ENCODE measurements at regions not wholly inside any gene's neighbourhood (a gene's known extent, or its start where the extent isn't known, plus 50 kb on each side); places are given as distances from the start of the nearest gene placed in this dataset.
"Not testable (repeated sequence)": the region's sequence is repeated elsewhere in the genome, so short reads cannot be mapped to it uniquely, and the experiment has no call there.

DNA sequence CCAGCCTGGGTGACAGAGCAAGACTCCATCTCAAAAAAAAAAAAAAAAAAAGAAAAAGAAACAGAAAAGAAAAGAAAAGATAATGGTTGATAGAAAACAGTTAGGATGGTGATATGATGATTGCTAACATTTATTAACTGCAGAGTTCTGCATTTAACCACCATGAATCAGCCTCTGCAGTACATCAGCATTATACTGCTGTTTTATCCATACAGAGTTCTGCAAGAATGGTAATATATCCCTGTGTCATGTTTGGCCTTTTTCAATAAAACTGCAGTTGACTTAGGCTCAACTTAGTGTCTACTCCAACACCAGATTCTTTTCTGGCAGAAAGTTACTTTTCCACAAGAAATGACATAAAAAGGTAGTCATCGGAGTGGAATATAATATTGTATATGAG lies 62.6 kb downstream of the DUSP6 start:
- no peak for DNase-seq

DNA sequence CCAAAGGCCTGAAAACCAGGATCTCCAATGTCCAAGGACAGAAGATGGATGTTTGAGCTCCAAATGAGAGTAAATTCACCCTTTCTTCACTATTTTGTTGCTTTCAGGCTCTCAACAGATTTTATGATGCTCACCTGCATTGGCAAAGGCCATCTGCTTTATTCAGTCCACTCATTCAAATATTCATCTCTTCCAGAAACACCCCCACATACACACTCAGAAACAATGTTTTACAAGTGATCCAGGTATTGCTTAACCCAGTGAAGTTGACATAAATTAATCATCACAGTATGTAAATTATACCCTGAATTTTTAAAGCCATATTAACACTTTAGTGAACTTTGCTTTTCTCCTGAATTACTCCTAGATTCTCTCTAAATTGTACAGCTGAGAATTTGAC lies 63.3 kb downstream of the DUSP6 start:
- DNase-seq = no peak

DNA sequence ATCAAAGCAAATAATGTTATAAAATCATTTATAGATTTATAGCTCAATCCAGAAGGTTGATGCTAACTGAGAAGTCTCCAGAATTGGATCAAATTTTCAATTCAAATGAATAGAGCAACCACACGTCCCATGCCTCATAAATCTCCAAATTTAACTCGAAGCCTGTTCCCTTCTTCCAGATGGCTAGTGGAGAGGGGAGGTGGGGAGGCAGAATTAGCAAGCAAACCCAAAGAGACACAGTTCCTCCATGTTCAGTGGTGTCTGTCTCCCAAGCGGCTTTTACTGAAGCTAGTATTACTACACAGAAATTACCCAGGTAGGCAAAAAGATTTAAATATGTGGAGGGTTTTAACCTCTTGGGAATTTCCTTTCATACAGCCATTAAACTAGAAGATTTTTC lies 65.8 kb downstream of the DUSP6 start:
- no peak for DNase-seq

DNA sequence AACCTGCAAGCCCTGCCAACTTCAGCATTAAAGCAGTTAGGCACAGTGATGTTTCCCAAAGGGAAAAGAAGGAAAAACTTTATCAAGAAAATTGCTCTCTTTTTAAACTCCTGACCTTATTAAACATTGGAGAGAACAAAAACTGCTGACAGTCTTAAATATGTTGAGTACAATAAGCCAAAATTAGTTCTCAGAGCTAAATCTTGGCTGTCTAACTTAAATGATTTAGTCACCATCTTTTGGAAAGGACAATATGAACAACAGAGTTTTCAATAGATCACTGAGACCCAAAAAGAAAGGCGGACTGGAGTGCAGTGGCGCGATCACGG lies 70.8 kb downstream of the DUSP6 start:
- DNase-seq = no peak

DNA sequence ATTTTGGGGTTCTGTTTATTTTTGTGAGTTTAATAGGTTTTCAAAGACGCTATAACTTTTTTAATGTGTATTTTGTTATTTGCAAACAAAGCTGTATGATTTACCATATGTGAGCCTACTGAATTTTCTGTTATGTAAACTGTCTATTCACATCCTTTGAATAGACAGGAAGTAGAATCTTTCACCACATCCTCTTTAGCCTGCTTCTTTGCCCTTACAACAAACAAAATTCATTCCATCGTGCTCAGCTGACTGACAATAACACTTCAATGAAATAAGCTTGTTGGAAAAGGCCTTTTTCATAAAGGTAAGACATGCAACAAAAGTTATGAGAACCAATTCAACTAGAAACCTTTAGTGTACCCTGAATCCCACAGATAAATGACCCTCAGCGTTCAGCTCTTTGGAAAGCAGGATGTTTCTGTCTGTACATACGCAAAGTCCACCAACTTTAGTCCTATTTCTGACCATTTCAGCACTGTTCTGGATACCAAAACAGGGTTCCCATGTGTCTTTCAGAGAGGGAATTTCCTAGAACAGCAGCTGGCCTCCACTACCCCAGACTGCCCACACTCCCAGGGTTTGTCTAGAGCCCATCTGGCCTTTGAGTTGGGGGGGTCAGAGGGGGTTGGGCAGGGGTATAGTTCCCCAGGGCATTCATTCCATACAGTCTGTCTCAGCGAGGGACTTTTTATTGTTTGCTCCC lies 71.3 kb downstream of the DUSP6 start:
- DNase-seq = no peak

DNA sequence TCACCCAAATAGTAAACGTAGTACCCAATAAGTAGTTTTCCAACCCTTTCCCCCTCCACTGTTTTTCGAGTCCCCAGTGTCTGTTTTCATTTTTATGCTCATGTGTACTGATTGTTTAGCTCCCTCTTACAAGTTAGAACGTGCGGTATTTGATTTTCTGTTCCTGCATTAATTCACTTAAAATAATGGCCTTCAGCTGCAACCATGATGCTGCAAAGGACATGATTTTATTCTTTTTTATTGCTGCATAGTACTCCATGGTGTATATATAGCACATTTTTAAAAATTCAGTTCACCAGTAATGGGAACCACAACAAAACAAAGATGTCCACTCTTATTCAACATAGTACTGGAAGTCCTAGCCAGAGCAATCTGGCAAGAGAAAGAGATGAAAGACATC lies 72.8 kb downstream of the DUSP6 start:
- no peak for DNase-seq

DNA sequence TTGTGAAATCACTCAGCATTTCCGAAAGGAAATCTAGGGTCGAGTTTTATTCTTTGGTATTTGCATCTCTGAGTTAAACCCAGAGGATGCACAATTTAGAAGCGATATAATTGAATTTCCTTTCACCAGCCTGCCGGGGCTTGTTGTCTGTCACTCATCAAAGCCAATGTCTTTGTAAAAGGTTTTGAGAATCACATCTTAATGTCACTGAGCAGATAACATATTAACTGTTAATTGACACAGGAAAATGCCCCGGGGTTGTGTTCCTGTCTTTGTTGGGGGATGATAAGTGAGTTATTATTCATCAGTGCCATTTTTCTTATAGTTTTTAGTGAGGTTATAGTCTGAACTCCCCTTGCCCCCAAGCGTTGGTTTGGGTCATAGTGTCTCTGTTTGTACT lies 73.4 kb downstream of the DUSP6 start:
- no peak for DNase-seq

DNA sequence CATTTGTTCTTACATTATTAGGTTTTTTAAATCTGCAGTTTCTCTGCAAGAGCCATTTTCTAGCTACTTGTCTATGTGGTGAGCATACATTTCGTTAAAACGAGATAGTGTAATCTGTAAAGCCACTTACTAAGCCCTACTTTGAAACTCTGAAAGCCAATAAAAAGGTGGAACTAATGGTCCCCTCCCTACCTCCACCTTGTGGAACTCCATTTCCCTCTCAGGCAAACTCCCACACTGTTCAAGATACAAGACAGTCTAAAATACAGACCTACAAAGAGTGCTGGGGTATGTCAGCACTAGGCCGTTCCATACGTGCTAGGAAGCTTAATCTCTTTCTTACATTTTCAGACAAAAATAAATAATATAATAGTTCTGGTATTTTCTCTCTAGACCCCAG lies 74.1 kb downstream of the DUSP6 start:
- DNase-seq = no peak

DNA sequence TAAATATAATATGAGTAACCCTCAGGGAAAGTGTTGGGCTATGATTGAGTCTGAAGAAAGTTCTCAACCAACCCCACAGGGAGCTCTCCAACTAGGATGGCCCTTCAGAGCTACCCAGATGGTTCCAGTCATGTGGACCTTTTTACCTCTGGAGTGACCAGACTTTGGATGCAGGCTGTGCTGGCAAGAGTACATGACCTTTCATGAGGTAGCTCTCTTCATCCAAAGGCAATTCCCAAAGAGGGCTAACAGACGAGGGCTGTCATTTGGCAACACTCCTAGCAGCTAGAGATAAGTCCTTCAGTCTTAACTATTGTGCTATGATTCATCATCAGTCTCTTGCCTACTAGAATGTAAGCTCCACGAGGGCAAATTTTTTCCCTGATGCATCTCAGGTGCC lies 75.4 kb downstream of the DUSP6 start:
- no peak for DNase-seq

DNA sequence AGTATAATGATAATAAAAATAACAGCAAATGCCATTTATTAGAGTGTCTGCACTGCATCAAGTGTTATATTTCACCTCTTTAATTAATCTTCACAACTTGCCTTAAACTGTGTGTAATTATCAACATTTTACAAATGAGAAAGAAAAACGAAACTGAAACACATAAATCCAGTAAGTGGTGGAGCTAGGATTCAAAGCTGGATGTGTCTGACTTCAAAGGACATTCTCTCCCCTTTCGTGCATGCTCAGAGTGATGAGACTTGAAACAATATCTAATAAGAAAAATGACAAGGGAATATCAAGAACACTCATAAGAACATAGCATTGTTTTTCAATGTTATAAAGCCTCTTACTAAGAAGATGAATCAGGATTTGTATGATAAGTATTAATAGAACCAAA lies 78.8 kb downstream of the DUSP6 start:
- DNase-seq = no peak

DNA sequence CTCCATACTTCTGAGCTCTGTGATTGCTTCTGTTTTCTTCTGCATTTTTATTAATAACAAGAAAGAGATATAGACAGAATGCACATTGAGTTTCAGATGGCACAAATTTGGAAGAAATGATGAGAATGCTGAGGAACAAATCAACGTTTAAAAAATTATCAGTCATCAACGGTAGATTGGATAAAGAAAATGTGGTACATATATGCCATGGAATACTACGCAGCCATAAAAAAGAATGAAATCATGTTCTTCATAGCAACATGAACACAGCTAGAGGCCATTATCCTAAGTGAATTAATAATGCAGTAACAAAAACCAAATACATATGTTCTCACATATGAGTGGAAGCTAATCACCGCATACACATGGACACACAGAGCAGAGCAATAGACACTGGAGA lies 81.8 kb downstream of the DUSP6 start:
- DNase-seq = no peak

DNA sequence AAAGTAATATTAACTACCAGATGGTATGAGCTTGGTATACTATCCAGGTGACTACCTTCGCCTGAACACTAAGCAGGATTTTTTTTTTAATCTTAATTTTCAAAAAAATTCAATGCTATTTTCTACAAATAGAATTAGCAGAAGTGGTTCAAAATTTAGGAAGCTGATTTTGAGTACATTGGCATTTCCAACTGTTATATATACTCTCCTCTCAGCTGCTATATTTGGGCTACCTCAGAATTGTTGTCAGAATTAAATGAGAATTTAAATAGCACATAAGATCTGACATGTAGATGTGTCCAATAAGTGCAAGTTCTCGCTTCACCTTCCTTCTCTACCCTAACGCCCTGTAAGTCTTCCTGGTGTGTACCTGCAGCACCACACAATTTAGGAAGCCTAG lies 83.1 kb downstream of the DUSP6 start:
- no peak for DNase-seq

DNA sequence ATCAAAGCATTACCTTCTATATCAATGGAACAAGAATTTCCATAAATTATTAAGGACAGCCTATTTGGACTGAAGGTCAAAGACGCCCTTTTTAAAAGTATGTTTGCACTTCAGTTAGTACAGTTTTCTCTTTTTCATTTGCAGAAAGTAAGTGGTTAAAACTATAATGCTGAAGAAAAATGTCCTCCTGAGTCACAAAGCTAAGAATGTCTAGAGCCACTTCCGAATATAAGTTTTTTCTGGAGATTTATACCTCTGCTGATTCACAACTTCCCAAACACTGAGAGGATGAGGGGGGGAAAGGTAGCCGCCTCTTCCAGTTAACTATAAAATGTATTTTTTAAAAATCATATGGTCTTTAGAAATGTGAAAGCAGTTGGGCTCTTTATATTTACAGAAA lies 84.9 kb downstream of the DUSP6 start:
- no peak for DNase-seq

DNA sequence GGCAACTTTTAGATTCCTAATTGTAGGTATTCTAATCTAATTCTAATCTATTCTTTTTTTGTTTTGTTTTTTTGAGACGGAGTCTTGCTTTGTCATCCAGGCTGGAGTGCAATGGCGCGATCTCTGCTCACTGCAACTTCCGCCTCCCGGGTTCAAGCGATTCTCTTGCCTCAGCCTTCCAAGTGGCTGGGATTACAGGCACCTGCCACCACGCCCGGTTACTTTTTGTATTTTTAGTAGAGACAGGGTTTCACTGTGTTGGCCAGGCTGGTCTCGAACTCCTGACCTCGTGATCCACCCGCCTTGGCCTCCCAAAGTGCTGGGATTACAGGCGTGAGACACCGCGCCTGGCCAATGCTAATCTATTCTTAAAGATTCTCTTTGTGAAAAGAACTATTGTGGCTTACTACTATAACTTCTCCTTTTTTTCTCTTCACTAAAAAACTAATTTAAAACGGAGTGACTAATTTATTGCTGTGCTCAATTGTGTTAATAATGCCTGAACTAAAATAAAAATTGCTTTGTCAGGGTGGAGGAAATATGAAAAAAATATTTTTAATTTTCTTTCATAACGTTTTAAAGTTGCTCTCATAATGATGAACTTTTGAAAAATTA lies 85.6 kb downstream of the DUSP6 start:
- not testable (repeated sequence) for DNase-seq

DNA sequence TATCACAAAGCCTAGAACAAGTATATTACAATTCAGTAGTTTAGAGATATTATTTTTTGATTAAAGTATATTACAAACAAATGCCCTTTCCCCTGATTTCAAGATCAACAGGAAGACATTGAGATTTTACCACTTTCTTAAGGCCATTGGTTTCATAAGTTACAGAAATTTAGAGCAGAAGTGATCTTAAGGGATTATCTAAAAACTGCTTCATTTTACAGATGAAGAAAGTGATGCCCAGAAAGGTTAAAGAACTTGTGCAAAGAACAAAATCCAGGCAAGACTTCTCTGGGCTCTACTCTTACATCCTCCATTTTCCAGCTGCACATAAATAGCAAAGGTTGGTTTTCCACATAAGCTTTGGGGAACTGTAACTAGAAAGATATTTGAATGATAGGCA lies 87.5 kb downstream of the DUSP6 start:
- no peak for DNase-seq

DNA sequence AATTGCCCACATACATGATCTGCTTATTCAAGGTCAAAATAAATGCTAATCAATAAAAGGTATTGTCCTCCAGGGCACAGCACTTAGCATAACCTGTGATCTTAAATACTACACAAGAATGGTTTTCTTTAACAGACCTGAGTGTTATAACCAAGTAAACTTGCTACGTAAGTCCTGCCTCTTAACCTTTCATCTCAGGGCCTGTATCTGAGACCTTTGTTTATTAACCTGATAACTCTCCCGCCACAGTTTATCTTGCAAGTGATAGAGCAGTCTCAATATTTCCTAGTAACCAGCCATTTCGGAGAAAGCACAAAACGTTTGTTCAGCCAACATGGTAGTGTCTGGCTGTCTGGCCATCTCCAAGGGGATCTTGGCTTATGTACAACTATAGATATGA lies 88.4 kb downstream of the DUSP6 start:
- no peak for DNase-seq

DNA sequence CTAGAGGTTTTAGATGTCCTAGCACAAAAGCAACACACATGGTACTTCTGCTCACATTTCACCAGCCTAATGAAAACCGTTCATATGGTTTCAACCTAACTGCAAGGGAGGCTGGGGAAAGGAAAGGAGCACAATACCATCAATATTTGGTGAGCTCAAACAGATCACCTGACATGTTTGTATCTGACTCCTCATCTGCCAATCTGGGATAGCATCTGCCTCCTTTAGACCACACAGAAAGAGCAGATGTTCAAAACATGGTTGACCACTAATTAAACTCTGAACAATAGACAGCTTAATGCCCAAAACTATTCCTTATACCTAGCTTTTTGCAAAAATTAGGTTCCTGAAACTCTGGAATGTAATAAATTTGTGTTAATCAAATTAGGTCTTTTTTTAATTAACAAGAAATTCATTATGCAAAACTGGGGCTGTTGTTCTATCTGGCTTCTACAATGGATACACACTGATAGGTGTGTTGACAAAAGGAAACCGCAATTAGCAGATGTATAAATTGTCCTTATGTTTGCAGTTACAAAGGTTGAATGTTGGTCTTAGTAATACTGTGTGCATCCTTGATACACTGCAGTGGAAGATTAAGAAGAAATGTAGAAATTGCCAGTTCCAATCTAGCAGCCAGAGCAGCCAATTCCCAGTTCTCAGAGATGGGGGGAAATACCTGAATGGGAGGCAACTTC lies 89.3 kb downstream of the DUSP6 start:
- no peak for DNase-seq

DNA sequence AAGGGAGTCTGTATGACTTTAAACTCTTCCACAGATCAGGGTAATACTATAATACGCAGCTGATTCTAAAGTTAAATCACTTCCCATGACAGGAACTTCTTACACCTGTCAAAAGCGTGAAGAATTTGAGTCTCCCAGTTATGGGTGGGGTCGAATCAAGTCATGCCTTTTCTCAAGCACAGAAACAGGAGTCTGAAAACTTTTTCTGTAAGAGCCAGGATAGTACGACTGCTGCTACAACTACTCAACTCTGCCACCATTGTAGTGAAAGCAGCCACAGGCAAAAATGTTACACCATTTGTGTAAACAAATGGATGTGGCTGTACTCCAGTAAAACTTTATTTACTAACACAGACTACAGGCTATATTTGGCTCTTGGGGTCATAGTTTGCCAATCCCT lies 90.3 kb downstream of the DUSP6 start:
- no peak for DNase-seq

DNA sequence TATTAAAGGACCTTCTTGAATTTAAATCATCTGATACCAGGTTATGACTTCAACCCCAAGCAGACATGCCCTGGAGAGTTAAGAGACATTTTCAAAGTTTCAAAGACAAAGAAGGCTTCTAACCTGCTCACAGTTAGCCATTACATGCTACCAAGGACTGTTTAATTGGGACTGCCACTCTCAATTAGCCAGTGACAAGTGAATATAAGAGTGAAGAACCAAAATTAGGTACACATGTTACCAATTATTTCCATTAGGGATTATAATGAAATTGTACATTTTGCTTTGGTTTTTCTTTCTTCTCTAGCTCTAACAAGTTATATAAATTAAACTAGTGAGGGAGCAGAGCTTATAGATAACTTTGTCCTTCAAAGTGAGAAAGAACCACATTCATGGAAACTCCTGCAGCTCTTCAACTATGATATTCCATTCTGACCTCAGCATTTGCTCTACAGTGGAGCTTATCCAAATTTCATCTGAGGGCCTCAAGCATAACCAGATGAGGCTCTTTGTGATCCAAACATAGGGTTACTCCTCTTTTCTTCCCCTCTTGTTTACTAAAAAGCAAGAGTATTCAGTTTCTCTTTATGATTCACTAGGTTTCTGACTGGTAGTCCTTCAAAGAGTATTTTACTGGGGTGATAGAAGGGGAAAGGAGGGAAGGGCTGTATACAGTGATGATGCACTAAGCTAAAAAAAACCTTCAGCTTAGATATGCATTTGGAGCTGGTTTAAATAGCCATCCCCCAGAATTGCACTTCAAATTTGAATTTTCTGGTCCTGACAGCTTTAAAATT lies 91.3 kb downstream of the DUSP6 start:
- no peak for DNase-seq

DNA sequence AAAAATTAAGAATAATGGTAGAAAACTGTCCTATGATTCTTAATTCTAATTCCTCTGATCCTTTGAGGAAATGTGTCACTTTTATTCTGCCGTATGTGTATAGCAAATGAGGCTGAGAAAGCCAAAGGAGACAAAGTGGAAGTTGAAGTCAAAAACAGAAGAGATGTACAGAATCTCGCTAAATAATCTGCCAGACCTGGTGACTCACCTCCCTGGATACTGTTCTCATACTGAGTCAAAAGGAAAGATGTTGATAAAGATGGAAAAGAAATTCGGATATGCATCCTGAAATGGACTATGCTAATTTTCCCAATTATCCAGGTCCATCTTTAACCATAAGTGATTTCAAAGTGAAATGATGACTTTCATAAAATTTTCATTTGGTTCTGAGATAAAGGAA lies 92.5 kb downstream of the DUSP6 start:
- DNase-seq = no peak

DNA sequence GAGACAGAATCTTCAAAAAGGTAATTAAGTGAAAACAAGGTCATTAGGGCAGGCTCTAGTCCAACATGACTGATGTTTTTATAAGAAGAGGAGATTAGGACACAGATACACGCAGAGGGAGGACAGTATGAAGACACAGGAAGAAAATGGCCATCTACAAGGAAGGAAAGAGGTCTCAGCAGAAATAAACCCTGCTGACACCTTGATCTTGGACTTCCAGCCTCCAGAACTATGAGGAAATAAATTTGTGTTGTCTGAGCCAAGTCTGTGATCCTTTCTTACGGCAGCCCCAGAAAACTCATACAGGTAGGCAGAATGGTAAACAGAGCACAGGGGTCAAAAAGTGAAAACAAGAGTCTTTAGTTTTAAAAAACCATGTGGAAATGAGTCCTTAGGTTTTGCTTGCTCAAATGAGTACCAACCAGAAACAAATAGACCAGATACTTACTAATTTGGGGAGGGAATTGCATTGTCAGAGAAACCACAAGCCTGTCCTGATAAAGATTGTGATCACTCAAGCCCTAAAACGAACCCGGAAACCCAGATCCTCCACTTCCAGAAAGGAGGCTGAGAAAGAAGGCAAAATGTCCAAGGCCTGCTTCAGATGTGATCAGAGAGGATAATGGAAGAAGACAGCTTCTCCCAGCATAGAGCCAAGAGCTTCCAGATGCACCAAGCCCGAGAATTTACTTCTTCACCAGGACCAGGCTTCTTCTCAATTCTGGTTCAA lies 93.9 kb downstream of the DUSP6 start:
- DNase-seq = no peak

DNA sequence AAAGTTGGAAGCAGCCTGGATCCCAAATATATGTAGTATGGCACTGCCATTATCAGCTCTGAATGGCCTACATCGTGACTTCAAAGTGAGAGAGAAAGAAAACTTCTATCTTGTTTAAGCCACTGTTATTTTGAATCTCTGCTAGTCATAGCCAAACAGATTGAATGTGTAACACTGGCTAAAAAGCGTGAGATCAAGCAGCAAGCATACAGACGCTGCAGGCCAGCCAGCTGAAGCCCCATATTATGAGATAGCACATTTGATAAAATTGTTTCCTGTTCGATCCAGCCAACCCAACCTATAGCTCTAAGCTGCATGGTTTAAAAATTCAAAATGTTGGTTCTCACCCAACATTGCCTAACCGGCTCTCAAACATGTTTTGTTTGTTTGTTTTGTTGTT lies 95.0 kb downstream of the DUSP6 start:
- no peak for DNase-seq

DNA sequence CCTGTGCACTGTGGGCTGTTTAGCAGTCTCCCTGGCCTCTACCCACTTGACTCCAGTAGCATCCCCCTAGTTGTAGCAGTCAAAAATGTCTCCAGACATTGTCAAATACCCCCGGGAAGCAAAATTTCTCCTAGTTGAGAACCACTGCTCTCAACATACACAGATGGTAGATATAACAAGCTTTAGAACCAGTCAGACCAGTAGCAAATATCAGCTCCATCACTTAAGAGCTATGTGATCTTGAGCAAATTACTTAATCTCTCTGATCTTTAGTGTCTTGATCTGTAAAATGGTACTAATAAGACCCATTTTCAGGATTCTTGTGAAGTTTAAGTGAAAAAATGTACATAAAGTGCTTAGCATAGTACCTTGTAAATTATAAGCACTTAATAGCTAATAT lies 96.2 kb downstream of the DUSP6 start:
- DNase-seq = no peak

Data from CD4-positive, alpha-beta T cell treated with Interferon gamma for 1 hour (primary cell).